HepG2 (cell line): ENCODE measurements at regions not wholly inside any gene's neighbourhood (a gene's known extent, or its start where the extent isn't known, plus 50 kb on each side); places are given as distances from the start of the nearest gene placed in this dataset.

Experiments used
- ATAC-seq: fragments of 200-7000 bp; cut with Tn5 transposase; 3 replicates; pipeline ENCODE4 v1.9.1; 2020; ENCODE audit warnings: mild to moderate bottlenecking, moderate library complexity
- BruUV-seq: library from RNA; stranded (reverse); fragments of 400-500 nt; replicated peaks from 2 replicates; lab custom pipeline; 2021; lab: Mats Ljungman, UMichigan
- CTCF ChIA-PET: fragments of 300-600 bp; formaldehyde crosslinking; extraction: SDS; loops from one replicate; lab custom pipeline; 2021; ENCODE audit warnings: low total read pairs, inconsistent platforms, low intra/inter-chr PET ratio; lab: Yijun Ruan, JAX
- POLR2A ChIA-PET: fragments of 350-600 bp; sonication (Branson Sonifier 250); formaldehyde crosslinking; loops from one replicate; lab custom pipeline; 2020; ENCODE audit warnings: antibody characterized with exemption, inconsistent platforms; lab: Yijun Ruan, JAX
- DNase-seq: peaks from one replicate; pipeline ENCODE4 v3.0.0-alpha.2; 2015; ENCODE audit warnings: low spot score
- FAIRE-seq: peaks from 3 replicates; lab custom pipeline; 2011; peaks lifted over from hg19 to GRCh38; lab: Jason Lieb, UNC
- H2AFZ ChIP-seq: one replicate; pipeline ENCODE4 v1.6.1; 2011; ENCODE audit warnings: low read length, inconsistent platforms
- H3K27ac ChIP-seq: fragments of 300-600 bp; 3 replicates; pipeline ENCODE4 v1.8.0; 2011; ENCODE audit warnings: mixed run types, mild to moderate bottlenecking, mixed read lengths, low read length, inconsistent platforms; ENCODE audit not compliant: insufficient read depth; ENCODE audit errors: extremely low read length
- H3K27me3 ChIP-seq, 2 experiments: fragments of 200-600 bp in 1 of 2; 2 replicates in 1 of 2; 3 replicates in 1 of 2; pipeline versions ENCODE4 v1.6.0 to v1.8.0; 2011; ENCODE audit warnings: low read length in 2 of 2, mild to moderate bottlenecking in 2 of 2, moderate library complexity in 2 of 2, inconsistent platforms in 1 of 2; ENCODE audit not compliant: insufficient read depth in 2 of 2, control insufficient read depth in 1 of 2
- H3K36me3 ChIP-seq, 2 experiments: fragments of 200-600 bp in 1 of 2; replicated peaks in 1 of 2; 2 replicates in 1 of 2; 3 replicates in 1 of 2; pipeline versions ENCODE4 v1.5.1 to v1.8.0; 2011; ENCODE audit warnings: low read length in 2 of 2, inconsistent platforms in 1 of 2; ENCODE audit not compliant: insufficient read depth in 2 of 2, control insufficient read depth in 1 of 2
- H3K4me1 ChIP-seq: 2 replicates; pipeline ENCODE4 v1.5.1; 2012; ENCODE audit warnings: low read length, inconsistent platforms; ENCODE audit not compliant: insufficient read depth
- H3K4me2 ChIP-seq: 2 replicates; pipeline ENCODE4 v1.6.0; 2011; ENCODE audit warnings: low read depth, low read length, inconsistent platforms
- H3K4me3 ChIP-seq, 3 experiments: fragments of 200-600 bp in 1 of 3; sonication (generic), shearing (Covaris generic) in 1 of 3; replicated peaks in 1 of 3; 2 replicates each; pipeline ENCODE4 v1.5.1; 2011 to 2016; ENCODE audit warnings: low read length in 3 of 3, inconsistent platforms in 2 of 3, low read depth in 2 of 3, mild to moderate bottlenecking in 2 of 3, control low read depth in 1 of 3, mixed read lengths in 1 of 3; ENCODE audit not compliant: insufficient read depth in 1 of 3
- H3K79me2 ChIP-seq: one replicate; pipeline ENCODE4 v1.6.1; 2011; ENCODE audit warnings: low read length, inconsistent platforms; ENCODE audit not compliant: insufficient read depth
- H3K9ac ChIP-seq: 2 replicates; pipeline ENCODE4 v1.6.0; 2011; ENCODE audit warnings: mild to moderate bottlenecking, low read depth, low read length, inconsistent platforms; ENCODE audit not compliant: insufficient read depth
- H3K9me3 ChIP-seq: 2 replicates; pipeline ENCODE4 v1.5.1; 2012; ENCODE audit warnings: mild to moderate bottlenecking, low read length
- H4K20me1 ChIP-seq: 2 replicates; pipeline ENCODE4 v1.6.0; 2011; ENCODE audit warnings: inconsistent platforms, mild to moderate bottlenecking, low read length, moderate library complexity; ENCODE audit not compliant: insufficient read depth
- ATF5 ChIP-seq: sonication (generic); formaldehyde crosslinking; IDR thresholded peaks from 2 replicates; pipeline ENCODE4 v1.4.0; 2020; ENCODE audit warnings: mild to moderate bottlenecking, low read depth, missing genetic modification reagents
- HOXD1 ChIP-seq: sonication (generic); formaldehyde crosslinking; IDR thresholded peaks from 2 replicates; pipeline ENCODE4 v1.5.0; 2020; ENCODE audit warnings: missing genetic modification reagents
- IKZF4 ChIP-seq: sonication (generic); formaldehyde crosslinking; IDR thresholded peaks from 2 replicates; pipeline ENCODE4 v1.5.1; 2020; ENCODE audit warnings: borderline replicate concordance, mild to moderate bottlenecking, low read depth, missing genetic modification reagents; ENCODE audit errors: not compliant biosample characterization
- POGK ChIP-seq: sonication (generic); formaldehyde crosslinking; conservative IDR thresholded peaks from 2 replicates; pipeline ENCODE4 v1.8.0; 2022; ENCODE audit warnings: mild to moderate bottlenecking, moderate library complexity, missing genetic modification reagents
- REST ChIP-seq, 2 experiments: IDR thresholded peaks; 2 replicates each; pipeline ENCODE4 v1.6.1; 2011 to 2012; ENCODE audit warnings: low read length in 2 of 2, borderline replicate concordance in 1 of 2, low read depth in 1 of 2, mild to moderate bottlenecking in 1 of 2, moderate library complexity in 1 of 2
- SP140L ChIP-seq: sonication (generic); formaldehyde crosslinking; IDR thresholded peaks from 2 replicates; pipeline ENCODE4 v1.4.0; 2020; ENCODE audit warnings: missing genetic modification reagents, borderline replicate concordance
- TBX3 ChIP-seq: fragments of 450-650 bp; IDR thresholded peaks from 2 replicates; pipeline ENCODE4 v1.6.1; 2017; ENCODE audit warnings: antibody characterized with exemption, mild to moderate bottlenecking, inconsistent platforms, borderline replicate concordance
- ZBTB7B ChIP-seq: sonication (generic); formaldehyde crosslinking; IDR thresholded peaks from 2 replicates; pipeline ENCODE4 v1.4.0; 2020; ENCODE audit warnings: missing genetic modification reagents
- ZNF10 ChIP-seq: sonication (generic); formaldehyde crosslinking; IDR thresholded peaks from 2 replicates; pipeline ENCODE4 v1.4.0; 2020; ENCODE audit warnings: mild to moderate bottlenecking, low read depth, missing genetic modification reagents, borderline replicate concordance
- ZNF205 ChIP-seq: IDR thresholded peaks from 2 replicates; pipeline ENCODE4 v1.6.1; 2018; ENCODE audit warnings: missing biosample characterization, missing genetic modification reagents
- ZNF253 ChIP-seq: sonication (generic); formaldehyde crosslinking; IDR thresholded peaks from 2 replicates; pipeline ENCODE4 v1.8.0; 2022; ENCODE audit warnings: mild to moderate bottlenecking, missing genetic modification reagents, borderline replicate concordance
- ZNF367 ChIP-seq: sonication (generic); formaldehyde crosslinking; IDR thresholded peaks from 2 replicates; pipeline ENCODE4 v1.4.0; 2020; ENCODE audit warnings: missing genetic modification reagents, borderline replicate concordance
- ZNF383 ChIP-seq: sonication (generic); formaldehyde crosslinking; IDR thresholded peaks from 2 replicates; pipeline ENCODE4 v1.4.0; 2020; ENCODE audit warnings: missing genetic modification reagents, mild to moderate bottlenecking, borderline replicate concordance
- ZNF446 ChIP-seq: sonication (generic); formaldehyde crosslinking; IDR thresholded peaks from 2 replicates; pipeline ENCODE4 v1.5.0; 2020; ENCODE audit warnings: mild to moderate bottlenecking, missing genetic modification reagents
- ZNF460 ChIP-seq: sonication (generic); formaldehyde crosslinking; IDR thresholded peaks from 2 replicates; pipeline ENCODE4 v1.5.1; 2020; ENCODE audit warnings: missing genetic modification reagents, mild to moderate bottlenecking, borderline replicate concordance
- ZNF569 ChIP-seq: sonication (generic); formaldehyde crosslinking; IDR thresholded peaks from 2 replicates; pipeline ENCODE4 v1.5.0; 2020; ENCODE audit warnings: mild to moderate bottlenecking, missing genetic modification reagents, moderate library complexity, borderline replicate concordance
- WGBS: methylation state at CpG from one replicate; pipeline ENCODE4 v1.1.6; 2017; ENCODE audit warnings: low lambda C conversion rate; 5-methylcytosine and 5-hydroxymethylcytosine counted together
- in situ Hi-C: cut with HindIII; loops from 2 replicates; pipeline ENCODE4 v1.10.0; 2017; ENCODE audit warnings: low pct_unique_long_range_greater_than_20kb; ENCODE audit not compliant: extremely low pct_ligation_motif_present
- intact Hi-C: fragments of 100-400 bp; cut with micrococcal nuclease; formaldehyde crosslinking; loops from one replicate; pipeline ENCODE4 v1.10.0; 2022; ENCODE audit not compliant: unreplicated experiment

GRCh38 chr11:95500466-95500865, 269.5 kb upstream of the SESN3 start:
- no peaks in the 10 kb centered on the region for H3K27me3 ChIP-seq
- no peaks in the 10 kb centered on the region for H3K9me3 ChIP-seq
- ATAC-seq = no peak
- no peak for FAIRE-seq
- in situ Hi-C loops = no loop called here
- no peak overlapping the region for H2AFZ ChIP-seq
- DNase-seq = no peak
- 4% methylated on average over 1 of the region's 1 CpG for WGBS
- no peaks in the 10 kb centered on the region for H4K20me1 ChIP-seq
- BruUV-seq = no TSS peak
- no peak overlapping the region for H3K27ac ChIP-seq
- TF ChIP-seq HOXD1 (CRISPR knock-in tag) = no peak
- TF ChIP-seq ZNF446 = no peak
- no peak for TF ChIP-seq ATF5
- TF ChIP-seq ZNF569 (CRISPR knock-in tag) = no peak
- no peak for TF ChIP-seq ZNF460
- no peak for TF ChIP-seq ZNF205 (CRISPR knock-in tag)
- TF ChIP-seq REST (IDR thresholded peaks at IDR 0.05; ENCODE audit: borderline replicate concordance in 1 of 2, low read depth in 1 of 2, low read length in 2 of 2) = no peak
- TF ChIP-seq POGK (CRISPR knock-in tag) = no peak
- no peak for TF ChIP-seq ZNF383
- no peak for TF ChIP-seq ZNF10 (CRISPR knock-in tag)
- TF ChIP-seq ZBTB7B (CRISPR knock-in tag) = no peak
- TF ChIP-seq ZNF367 = no peak
- TF ChIP-seq ZNF253 (CRISPR knock-in tag) = no peak
- no peak for TF ChIP-seq SP140L (CRISPR knock-in tag)
- TF ChIP-seq TBX3 = no peak
- TF ChIP-seq IKZF4 (CRISPR knock-in tag) = no peak
- no peaks in the 10 kb centered on the region for H3K36me3 ChIP-seq
- H3K4me3 ChIP-seq = no peak overlapping the region
- H3K4me2 ChIP-seq = no peak overlapping the region
- H3K9ac ChIP-seq = no peak overlapping the region
- intact Hi-C loops = no loop called here
- CTCF ChIA-PET = no interaction called here
- H3K4me1 ChIP-seq = no peaks in the 10 kb centered on the region
- no peaks in the 10 kb centered on the region for H3K79me2 ChIP-seq
- POLR2A ChIA-PET = no interaction called here
